Stimulated activated CD4-positive, alpha-beta T cell treated with anti-CD3 and anti-CD28 coated beads, Interleukin-4, amount 100 ng/mL, for 4 hours (primary cell): ENCODE measurements at regions not wholly inside any gene's neighbourhood (a gene's known extent, or its start where the extent isn't known, plus 50 kb on each side); places are given as distances from the start of the nearest gene placed in this dataset.
"Not testable (repeated sequence)": the region's sequence is repeated elsewhere in the genome, so short reads cannot be mapped to it uniquely, and the experiment has no call there.

ENCODE experiments used
- DNase-seq, 2 experiments: peaks; one replicate each; pipeline ENCODE4 v3.0.0-alpha.2; 2020

DNA sequence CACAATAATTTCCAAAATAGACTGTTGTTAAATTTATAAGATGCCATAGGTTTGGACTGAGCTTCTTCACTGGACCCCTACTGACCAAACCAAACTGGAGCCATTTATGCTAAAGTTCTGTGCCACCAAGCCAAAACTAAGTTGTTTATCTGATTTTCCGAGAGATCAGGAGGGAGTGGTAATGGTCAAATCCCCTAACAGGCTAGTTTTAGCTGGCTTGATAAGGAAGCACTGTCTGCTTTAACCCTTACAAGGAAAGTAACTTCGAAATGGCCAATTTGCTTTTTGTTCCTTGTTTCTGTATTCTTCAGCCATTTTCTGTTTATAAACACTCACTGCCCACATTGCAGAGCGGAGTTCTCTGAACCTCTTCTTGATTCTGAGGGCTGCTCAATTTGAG is 246.8 kb upstream of the TUT7 start:
- no peak for DNase-seq

GRCh38 chr9:86600291-86600690 is 246.1 kb upstream of the TUT7 start:
- DNase-seq = no peak

DNA sequence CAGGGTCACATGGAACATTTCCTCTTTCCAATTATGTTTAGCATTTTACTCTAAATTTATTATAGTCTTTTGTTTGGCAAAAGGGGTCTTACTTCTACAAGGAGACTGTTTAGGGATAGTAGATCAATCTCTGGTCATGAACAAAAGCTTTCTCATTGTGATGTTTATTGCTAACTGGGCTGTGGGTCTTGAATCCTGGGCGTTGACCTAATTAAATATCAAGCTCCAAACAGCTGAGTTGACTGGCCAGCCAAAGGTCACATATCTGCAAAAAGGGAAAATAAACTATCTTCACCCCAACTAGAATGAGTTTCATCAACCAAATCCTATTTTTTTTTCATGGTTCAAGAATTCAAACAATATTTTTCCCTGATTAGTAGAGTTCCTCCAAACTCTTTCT is 245.4 kb upstream of the TUT7 start:
- no peak for DNase-seq

DNA sequence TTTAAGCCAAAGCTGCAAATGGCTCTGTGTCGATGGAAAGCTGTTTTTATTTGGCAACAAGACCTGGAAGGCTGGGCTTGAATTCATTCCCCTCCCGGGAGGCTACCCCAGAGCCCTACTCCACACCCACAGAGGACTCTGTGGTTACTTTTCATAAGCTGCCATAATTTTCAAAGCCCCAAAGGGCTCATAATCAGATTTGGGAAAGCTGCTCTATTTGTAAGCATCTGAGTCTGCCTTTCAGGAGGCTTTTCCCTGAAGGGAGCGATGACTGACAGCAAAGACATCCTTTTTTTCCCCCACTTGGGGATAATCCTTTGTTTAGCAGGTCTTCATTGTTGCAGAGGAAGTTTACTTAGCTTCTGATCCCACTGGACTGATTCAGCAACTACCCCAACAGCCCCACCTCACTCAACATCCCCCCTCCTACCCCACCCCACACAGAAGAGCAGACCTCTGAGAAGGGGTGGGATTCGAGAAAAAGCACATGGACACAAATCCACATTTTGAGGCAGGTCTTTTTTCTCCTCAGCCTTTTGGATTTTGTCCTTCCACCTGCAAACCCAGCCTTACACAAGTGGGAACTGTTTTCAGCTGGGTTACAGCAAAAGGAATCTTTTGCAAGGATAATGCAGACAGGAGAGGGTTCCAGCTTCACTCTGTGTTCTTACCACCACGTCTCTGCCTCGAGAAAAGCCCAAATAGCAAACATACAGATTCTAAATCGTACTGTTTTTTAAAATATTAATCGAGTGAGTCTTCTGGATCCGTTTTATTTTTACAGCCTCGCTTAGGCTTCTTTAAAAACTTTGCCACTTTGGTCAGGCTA is 244.4 kb upstream of the TUT7 start:
- no peak for DNase-seq

DNA sequence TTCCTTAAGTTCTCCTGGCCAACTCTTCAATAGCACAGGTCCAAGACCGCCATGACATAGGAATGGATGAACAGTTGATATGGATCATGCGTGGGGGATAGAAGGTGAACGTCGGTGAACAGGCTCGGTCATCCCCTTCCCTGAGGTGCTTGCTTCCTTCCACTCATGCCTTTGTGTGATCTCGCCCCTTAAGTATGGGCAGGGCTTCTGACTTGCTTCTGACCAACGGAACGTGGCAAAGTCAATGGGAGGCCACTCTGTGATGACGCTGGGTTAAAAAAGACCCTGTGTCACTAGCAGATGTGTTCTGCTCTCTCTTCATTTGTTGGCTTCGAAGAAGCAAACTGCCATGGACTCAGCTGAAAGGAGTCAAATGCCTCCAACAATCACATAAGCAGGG is 240.5 kb upstream of the TUT7 start:
- no peak for DNase-seq

DNA sequence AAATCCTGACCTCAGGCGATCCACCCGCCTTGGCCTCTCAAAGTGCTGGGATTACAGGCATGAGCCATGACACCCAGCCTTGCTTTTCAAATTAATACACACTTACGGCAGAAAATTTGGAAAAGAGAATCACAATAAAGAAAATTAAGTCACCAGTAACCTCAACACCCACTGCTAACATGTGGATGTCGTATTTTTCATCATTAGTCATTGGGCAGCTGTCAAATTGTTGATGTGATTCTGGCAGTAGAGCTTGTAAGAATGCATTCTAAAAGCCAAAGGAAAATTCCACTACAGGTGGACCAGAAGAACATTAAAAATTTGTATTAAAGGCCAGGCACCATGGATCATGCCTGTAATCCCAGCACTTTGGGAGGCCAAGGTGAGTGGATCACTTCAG is 237.3 kb upstream of the TUT7 start:
- DNase-seq = no peak

- DNase-seq = no peak
Measured at GRCh38 chr9:86589730-86590129, 235.5 kb upstream of the TUT7 start.

DNA sequence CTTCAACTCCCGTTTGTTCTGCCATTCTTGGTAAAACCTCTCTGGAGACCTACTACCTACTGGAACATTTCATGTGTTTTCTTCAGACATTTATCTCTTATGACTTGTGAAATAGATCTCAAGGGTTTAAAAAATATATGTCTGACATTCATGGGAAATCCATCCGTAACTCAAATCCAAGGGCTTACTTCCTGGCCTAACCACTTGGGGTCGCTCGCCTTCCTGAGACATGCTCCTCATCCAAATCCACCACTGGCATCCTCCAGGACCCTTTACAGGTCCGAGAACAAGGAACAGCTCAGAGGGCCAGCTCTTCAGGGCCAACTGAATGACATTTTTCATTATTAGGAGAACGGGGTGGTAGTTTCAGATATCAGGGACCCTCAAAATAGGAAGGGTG is 235.1 kb upstream of the TUT7 start:
- no peak for DNase-seq

DNA sequence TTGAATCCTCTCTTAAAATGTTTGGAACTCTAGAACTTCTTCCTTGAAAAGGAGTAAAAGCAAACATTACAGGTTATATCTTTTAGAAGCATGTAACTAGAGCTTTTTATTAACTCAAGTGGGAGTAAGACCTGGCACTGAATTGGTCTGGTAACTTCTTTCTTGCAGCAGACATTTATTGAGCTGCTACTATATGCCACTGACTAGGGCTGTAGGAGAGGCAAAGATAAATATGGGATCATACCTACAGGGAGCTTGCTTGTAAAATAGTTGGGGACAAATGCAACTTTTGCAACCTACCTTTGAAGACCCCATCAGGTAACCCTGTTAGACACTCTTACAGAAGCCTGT is 231.9 kb upstream of the TUT7 start:
- no peak for DNase-seq

DNA sequence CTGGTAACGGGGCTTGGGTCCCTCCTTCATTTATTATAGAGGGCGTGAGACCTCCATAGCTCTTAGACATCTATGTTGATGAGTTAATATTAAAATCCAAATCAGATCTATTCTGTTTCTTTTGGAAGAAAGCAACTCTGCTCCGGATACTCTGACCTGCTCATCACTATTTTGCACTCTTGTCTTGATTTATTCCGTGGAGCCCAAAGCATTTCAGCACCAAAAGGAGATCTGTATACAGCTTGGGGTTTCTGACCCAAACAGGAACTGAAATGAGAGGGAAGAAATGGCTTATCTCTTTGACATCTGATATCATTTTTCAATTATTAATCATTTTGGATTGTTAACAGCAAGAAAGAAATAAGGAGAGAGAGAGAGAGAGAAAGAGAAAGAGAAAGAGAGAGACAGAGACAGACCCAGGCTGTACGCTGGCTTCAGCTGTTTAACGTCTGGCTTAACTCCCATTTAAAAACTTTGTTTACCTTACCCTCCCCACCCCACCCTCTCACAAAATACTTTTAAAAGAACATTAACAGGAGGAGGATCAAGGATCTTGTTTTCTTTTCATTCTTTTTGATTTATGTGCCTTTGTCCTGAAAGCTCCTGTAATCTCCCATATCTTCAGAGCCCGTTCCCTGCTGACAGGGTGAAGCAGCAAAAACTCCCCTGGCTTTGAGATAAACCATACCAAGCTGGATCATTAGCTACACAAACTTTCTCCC is 231.4 kb upstream of the TUT7 start:
- no peak for DNase-seq

- no peak for DNase-seq
Measured at GRCh38 chr9:86580688-86581087, 226.5 kb upstream of the TUT7 start.

- no peak for DNase-seq
Measured at GRCh38 chr9:86578722-86579121, 224.5 kb upstream of the TUT7 start.

GRCh38 chr9:86577420-86578333 is 223.5 kb upstream of the TUT7 start:
- no peak for DNase-seq

DNA sequence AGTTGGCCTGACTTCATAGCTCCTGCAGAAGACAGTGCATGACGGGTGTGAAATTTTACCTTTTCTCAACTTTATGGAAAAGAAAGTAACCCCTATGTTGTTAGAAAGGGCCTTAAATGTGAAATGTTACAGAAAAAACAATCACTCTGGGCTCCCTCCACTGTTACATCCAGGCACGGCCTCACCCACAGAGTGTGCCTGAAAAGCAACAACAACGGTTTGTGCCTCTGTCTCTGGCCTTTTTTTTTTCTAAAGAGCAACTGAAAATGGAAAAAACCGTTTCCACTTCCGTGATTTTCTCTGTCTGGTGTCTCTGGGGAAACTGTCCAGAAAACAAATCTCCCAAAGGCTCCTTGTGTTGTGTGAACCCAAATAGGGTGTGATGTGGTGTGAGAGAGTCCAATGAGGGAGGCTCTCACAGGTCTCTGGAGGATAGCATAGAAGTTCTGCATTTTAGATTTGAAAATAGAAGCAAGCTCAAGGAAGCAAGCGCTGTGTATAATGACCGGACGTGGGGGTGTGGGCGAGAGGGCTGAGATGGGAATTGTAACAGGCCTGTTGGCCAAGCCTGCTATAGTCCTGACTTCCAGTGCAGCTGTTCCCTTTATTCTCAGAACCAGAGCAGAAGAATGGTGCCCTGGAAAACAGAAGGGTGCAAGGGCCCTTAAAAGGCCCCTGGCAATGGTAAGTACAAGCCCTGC is 221.8 kb upstream of the TUT7 start:
- no peak for DNase-seq

- no peak for DNase-seq
Measured at GRCh38 chr9:86575137-86575536, 220.9 kb upstream of the TUT7 start.

DNA sequence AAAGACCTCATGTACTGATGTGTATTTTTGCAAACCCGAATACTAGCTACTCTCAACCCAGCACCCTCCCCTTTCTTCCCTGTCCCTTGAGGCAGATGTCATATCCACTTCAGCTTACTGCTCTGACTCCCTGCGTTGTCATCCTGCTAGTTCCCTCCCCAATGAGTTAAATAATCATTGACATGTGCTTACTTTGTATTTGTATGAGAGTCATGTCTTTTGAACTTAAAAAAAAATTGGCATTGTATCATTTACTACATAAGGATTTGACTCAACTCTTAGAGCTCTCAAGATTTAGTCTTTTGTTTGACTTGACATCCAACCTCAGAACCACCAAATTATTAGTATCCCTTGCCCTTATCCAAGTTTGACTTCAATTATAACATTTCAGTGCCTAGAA is 219.7 kb upstream of the TUT7 start:
- DNase-seq = no peak

DNA sequence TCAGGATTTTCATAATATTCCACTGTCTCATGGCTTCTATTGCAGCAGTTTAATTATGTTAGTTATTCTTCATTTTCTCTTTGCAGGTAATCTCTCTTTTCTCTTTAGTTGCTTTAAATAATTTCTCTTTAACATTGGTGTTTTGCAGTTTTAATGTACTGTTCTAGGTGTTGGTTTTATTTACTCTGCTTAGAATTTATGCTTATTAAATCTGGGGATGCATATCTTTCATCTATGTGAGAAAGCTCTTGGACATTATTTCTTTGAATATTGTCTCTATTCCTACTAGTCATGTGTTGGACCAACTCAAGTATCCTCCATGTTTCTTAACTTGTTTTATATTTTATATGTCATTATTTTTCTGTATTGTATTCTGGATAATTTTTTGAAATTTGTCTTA is 218.7 kb upstream of the TUT7 start:
- DNase-seq = no peak

GRCh38 chr9:86565603-86566002 is 211.4 kb upstream of the TUT7 start:
- not testable (repeated sequence) for DNase-seq

- no peak for DNase-seq
Measured at GRCh38 chr9:86563936-86564335, 209.7 kb upstream of the TUT7 start.

DNA sequence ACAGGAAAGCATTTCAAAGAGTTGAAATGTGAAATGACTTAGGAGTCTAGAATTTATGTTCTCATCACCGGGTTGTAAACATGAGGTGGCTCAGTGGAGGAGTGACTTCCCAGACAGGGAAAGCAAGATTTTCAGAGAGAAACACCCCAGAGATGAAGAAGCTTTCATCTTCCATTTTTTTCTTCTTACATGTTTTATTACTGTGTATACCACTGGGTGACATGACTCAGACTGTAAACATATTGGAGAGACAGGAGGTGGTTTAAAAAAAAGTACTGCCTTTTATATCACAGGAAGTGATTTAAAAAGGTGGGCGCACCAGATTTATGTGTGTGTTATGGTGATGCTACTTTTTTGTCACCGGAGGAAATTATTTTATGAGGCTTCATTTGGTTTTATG is 209.1 kb upstream of the TUT7 start:
- DNase-seq = no peak

DNA sequence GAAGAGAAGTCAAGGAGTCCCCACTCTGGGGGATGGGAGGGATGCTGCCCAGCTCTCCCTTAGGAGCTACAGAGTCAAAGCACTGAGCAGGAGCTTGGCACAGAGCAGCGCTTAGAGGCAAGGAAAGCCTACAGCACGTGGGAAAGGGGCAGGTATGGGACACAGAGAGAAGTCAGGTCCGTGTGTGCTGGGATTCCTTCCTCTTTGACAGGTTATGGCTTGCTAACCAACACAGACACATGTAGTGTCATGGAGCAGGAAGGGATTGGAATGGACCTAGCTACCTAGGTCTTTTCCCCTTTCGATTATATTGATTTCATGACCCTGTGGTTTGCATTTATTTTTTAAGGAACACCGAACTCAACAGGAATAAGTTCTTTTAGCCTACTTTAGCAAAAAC is 208.5 kb upstream of the TUT7 start:
- DNase-seq = no peak

DNA sequence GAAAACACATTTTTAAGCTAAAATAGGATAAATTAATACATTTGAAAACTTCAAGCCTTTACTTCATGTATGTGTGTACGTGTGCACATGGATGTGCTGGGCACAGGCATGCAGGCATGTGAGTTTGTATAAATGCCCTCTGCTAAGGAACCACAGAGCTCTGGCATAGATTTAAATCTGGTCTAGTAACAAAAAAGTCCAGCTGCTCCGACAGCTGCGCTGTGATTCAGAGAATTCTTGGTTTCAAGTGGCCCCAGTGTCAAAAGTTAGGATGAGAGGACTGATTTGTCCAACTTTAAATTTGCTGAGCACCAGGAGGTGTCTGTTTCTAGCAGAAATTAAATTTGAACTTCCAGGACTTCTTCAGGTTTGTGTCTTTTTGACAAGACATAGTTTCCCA is 203.7 kb upstream of the TUT7 start:
- no peak for DNase-seq
